Left renal pelvis (tissue), 4 donors: ENCODE measurements at regions not wholly inside any gene's neighbourhood (a gene's known extent, or its start where the extent isn't known, plus 50 kb on each side); places are given as distances from the start of the nearest gene placed in this dataset.

Experiments
- DNase-seq, 4 donors: peaks; one replicate each; pipeline ENCODE4 v3.0.0-alpha.2; 2013; ENCODE audit warnings: low read depth in 4 of 4, low spot score in 3 of 4

DNA sequence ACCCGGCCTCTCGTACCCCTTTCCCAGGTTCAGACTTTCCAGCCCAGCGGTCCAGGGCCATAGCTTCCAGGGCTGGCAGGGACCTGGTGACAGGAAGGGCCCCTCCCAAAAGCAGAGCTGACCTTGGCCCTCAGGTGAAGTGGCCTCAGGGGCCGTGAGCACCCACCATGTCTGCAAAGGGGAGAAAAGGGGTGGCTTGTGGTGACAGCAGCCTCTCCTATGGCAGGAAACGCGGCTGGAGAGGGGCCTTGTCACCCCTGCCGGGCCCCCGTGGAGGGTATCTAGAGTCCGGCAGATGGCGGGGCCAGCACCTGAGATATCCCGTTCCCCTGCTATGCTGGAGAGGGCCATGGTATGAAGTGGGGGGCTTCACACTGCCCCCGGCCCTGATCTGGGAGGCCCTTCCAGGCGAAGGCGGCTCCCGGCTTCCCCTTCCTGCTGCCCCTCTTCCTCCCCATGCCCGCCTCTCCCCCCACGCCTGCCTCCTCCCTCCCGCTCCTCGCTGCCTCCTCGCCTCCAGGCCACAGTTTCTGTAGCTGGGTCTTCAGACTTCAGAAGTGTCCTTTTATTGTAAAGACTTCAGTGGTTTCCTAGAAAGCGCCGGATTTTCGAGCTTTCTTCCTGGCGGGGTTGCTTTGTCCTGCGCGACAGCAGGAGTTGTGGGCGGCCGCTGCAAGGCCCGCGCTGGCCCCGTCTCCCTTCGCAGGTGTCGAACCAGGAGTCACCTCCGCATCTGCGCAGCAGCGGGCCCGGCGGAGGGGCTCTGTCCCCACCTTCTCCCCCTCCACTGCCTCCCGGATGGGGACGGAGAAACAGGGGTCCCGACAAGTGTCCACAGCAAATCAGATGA, 240.5 kb upstream of the MYT1L start:
- no peak for DNase-seq

- no peak for DNase-seq
Observed at GRCh38 chr2:2570871-2571270, 239.8 kb upstream of the MYT1L start.

DNA sequence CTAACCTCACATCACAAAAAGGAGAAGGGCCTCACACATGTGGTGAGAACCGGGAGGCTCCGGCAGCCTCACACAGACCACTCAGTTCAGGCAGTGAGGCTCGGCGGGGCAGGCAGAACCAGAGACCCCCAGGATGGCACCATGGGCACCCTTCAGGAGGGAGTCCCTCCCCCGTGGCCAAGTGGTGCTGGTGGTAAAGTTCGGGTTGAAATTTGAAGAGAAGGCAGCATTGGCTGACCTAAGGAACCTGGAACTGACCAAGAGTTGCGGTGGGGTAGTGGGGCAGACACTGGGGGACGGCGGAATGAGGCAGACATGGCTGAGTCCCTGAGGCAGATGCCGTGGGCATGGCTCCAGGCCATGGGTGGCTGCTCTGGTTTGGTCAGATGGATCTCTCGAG, 239.3 kb upstream of the MYT1L start:
- no peak for DNase-seq

- no peak for DNase-seq
Observed at GRCh38 chr2:2569836-2570235, 238.8 kb upstream of the MYT1L start.

- DNase-seq = no peak
Observed at GRCh38 chr2:2569306-2569705, 238.2 kb upstream of the MYT1L start.

- no peak for DNase-seq
Observed at GRCh38 chr2:2568411-2568810, 237.3 kb upstream of the MYT1L start.

DNA sequence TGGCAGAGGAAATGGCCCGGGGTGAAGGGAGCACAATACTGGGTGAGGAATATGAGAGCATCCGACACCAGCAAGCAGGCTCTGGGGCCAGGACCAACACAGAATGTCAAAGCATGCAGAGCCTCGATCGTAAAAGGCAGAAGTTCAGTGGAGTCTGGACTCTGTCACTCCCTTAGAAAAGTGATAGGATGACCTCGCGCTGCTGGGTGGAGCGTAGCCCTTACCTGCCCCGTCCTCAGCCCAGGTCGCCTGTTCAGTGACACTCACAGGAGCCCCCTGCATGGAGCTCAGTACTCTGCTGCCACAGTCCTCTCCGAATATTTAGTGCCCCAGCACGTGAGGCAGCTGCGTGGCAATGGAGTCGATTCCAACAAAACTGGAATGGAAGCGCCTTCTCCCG, 236.7 kb upstream of the MYT1L start:
- no peak for DNase-seq

DNA sequence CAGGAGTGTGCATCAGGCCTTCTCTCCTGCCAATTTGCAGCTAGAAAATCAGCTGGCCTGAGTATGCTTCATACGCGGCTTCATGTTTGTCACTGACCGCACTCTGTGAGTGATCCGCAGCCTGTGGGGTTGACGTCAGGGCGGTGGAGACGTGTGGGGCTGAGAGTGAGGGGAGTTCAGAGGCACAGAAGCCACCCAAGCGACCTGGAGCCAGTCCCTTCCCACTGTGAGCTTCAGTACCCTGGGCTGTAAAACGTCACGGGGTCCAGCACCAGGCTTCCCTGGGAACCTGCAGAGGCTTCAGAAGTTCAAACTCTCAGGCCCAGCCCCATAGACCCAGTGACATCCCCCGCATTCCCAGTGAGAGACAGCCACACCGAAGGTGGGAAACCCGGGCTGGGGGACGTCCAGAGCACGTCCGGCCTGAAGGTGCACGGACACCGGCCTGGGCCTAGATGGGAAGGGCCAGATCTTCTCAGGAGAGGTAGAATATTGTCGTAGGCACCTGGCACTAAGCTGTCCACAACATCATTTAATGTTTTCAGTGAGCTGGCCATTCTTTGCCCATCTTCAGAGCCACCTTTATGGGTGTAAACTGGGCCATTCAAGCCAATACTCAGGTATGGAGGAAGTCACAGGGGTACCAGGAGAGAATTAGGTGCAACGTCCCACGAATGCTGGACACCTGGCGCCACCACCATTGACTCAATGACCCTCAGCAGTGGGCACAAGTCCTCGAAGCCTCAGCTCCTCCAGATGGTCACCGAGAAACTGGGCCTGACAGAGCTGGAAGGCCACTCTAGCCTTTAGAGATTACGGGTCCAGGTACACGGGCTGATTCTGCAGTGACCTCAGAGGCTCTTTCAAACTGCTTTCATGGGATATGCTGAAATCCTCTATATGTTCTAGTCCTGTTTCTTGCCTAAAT, 235.6 kb upstream of the MYT1L start:
- DNase-seq = no peak

- no peak for DNase-seq
Observed at GRCh38 chr2:2565671-2566070, 234.6 kb upstream of the MYT1L start.

DNA sequence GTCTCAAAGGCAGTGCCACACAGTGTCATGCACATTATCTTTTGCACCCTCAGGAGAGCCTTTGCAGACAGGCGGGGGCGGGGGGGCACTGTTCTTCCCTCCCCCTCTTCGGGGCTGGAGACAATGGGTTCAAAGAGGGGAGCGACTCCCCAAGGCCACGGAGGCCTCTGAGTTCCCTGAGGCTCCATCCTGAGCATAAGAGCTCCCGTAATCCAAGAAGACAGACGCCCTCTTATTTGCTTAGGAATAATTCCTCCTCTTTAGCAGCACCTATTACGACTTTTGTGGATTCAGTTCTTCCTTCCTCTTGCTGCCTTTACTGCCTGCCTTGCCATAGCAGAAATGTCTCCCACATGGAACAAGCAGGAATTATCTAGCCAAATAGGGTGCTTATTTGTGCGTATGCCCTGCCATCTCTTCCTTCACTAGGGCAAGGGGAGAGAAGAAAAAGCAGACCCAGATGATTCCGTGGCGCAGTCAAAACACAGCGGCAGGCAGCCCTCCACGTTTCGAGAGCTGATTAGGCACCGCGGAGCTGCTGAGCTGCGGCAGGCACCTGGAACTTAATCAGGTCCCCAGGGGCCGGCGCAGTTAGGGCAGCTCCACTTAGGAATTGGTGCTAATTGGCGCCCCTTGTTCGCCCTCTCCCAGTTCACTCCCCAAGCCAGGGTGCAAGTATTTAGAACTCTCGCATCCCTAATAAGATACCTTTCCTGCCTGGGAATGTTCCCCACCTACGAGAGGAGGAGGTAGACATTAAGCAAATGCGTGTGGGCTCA, 233.4 kb upstream of the MYT1L start:
- DNase-seq = no peak

DNA sequence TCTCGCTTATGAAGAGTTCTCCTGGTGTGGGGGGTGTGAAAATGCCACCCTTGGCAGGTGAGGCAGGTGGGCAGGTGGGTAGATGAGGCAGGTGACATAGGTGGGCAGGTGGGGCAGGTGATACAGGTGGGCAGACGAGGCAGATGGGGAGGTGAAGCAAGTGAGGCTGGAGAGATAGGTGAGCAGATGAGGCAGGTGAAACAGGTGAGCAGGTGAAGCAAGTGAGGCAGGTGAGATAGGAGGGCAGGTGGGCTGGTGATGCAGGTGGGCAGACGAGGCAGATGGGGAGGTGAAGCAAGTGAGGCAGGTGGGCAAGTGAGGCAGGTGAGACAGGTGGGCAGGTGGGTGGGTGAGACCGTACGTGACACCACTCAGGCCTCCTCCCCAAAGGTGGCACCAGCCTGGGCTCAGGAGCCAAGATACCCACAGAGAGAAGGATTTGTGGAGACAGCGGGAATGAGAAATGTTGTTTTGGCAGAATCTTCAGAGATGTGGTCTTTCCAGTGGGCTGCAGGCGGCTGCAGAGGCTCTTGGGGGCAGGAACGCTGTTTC, 232.3 kb upstream of the MYT1L start:
- DNase-seq = no peak

DNA sequence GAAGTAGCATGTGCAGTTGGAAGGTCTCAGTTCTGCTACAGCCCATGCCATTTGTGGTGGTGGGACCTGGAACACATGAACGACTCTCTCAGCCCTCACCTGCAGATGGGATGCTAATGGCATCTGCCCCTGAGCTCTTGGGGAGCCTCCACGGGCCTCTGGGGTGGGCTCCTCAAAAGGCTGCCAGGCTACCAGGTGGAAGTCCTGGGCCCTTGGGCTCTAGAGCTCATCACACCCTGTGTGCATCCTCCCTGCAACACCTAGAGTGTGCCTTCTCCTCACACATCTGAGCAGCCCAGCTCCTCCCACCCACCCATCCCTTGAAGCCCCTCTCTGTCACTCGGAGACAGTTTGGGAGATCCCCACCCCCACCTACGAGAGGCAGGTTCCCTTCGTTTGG, 231.8 kb upstream of the MYT1L start:
- DNase-seq = no peak

- no peak for DNase-seq
Observed at GRCh38 chr2:2561346-2562095, 230.4 kb upstream of the MYT1L start.

DNA sequence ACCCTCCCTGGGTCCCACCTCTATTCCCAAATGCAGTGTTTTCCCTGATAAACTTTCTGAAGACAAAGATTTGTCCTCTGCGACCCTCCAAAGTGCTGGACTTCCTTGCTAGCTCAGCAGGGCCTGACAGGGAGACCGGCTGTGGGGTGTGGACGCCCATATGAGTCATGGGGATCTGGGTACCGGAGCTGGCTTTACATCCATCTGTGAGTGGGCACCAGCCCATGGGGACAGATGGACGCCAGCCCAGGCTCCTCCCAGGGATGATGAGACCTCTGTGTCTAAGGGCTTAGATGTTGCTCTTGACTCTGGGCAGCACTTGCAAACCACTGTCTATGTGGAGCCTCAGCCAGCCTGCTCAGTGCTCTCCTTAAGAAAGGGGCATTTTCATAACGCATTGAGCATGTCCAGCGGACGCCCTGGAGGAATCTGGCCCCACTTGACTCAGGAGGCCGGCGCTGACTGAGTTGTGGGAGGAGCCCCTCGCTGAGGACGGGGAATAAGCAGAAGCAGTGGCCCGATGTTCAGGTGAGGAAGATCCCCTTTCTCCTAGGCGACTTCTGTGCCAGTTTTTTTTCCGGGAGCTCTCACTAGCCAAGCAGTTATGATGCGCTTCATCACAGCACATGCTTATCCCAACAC, 229.4 kb upstream of the MYT1L start:
- no peak for DNase-seq

GRCh38 chr2:2558476-2558875, 227.4 kb upstream of the MYT1L start:
- DNase-seq = no peak

DNA sequence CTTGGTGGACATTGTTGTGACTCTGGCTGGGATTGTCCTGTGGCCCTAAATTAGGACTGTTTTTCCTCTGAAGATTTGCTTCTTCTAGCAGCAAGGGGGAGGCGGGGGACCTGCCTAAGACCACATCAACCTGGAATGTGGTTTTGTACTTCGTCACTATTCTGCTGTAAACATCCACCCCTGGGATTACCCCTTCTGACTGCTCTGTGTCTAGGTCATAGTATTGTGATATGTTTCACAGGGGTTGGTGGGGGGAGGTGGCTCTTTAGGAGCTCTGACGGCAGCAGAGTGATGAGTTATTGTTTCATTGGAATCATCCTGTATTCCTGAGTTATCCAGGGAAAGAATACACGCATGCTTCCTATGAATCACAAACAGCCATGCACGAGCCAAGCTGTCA, 226.4 kb upstream of the MYT1L start:
- no peak for DNase-seq

- DNase-seq = no peak
Observed at GRCh38 chr2:2550856-2551255, 219.8 kb upstream of the MYT1L start.

GRCh38 chr2:2547911-2548310, 216.8 kb upstream of the MYT1L start:
- no peak for DNase-seq

DNA sequence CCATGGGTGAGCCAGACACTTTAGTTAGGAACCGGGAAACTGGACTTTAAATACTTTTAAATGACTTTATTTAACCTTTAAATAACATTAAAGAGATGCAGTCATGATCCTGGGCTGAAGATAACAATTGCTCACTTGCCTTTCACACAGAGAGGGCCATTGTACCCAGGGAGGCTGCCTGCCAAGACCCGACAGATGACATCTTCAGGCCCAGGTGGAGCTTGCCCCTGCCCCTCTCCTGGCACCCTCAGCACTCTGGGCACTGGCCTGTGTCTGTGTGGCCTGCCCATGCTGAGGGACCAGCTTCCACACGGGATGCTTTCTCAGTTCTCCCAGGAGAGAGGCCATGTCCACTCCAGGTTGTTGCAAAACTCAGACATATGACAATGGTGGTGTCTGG, 216.4 kb upstream of the MYT1L start:
- no peak for DNase-seq

GRCh38 chr2:2546046-2546445, 215.0 kb upstream of the MYT1L start:
- no peak for DNase-seq
